Keratinocyte (primary cell): ENCODE measurements at regions not wholly inside any gene's neighbourhood (a gene's known extent, or its start where the extent isn't known, plus 50 kb on each side); places are given as distances from the start of the nearest gene placed in this dataset.

ENCODE experiments used
- DNase-seq: peaks from one replicate; pipeline ENCODE4 v3.0.0-alpha.2; 2011; ENCODE audit warnings: low read depth, missing footprints, low spot score
- FAIRE-seq: peaks from 2 replicates; lab custom pipeline; 2011; peaks lifted over from hg19 to GRCh38; lab: Jason Lieb, UNC
- H2AFZ ChIP-seq: 2 replicates; pipeline ENCODE4 v1.6.0; 2012; ENCODE audit warnings: low read length, control low read depth, inconsistent platforms; ENCODE audit not compliant: control insufficient read depth
- H3K27ac ChIP-seq: 2 replicates; pipeline ENCODE4 v1.5.1; 2011; ENCODE audit warnings: low read length; ENCODE audit not compliant: control insufficient read depth, insufficient read depth
- H3K27me3 ChIP-seq: 3 replicates; pipeline ENCODE4 v1.6.0; 2011; ENCODE audit warnings: low read length; ENCODE audit not compliant: control insufficient read depth, insufficient read depth; ENCODE audit errors: extremely low read depth
- H3K36me3 ChIP-seq, 2 experiments: 2 replicates in 1 of 2; 3 replicates in 1 of 2; pipeline ENCODE4 v1.5.1; 2011; ENCODE audit warnings: low read length in 2 of 2, mild to moderate bottlenecking in 1 of 2; ENCODE audit not compliant: control insufficient read depth in 2 of 2, insufficient read depth in 2 of 2; ENCODE audit errors: extremely low read depth in 1 of 2
- H3K4me1 ChIP-seq: 3 replicates; pipeline ENCODE4 v1.5.1; 2011; ENCODE audit warnings: low read length; ENCODE audit not compliant: control insufficient read depth, insufficient read depth; ENCODE audit errors: extremely low read depth
- H3K4me2 ChIP-seq: 3 replicates; pipeline ENCODE4 v1.6.0; 2011; ENCODE audit warnings: low read depth, low read length; ENCODE audit not compliant: control insufficient read depth, insufficient read depth; ENCODE audit errors: extremely low read depth
- H3K4me3 ChIP-seq, 3 experiments: fragments of 200-600 bp in 1 of 3; sonication (generic) in 1 of 3; 2 replicates in 2 of 3; 3 replicates in 1 of 3; pipeline ENCODE4 v1.5.1; 2011 to 2016; ENCODE audit warnings: low read length in 3 of 3, mild to moderate bottlenecking in 3 of 3, control low read depth in 2 of 3, inconsistent platforms in 1 of 3, low read depth in 1 of 3, mixed read lengths in 1 of 3, mixed run types in 1 of 3, moderate library complexity in 1 of 3; ENCODE audit not compliant: control insufficient read depth in 2 of 3, insufficient read depth in 2 of 3; ENCODE audit errors: extremely low read depth in 1 of 3
- H3K79me2 ChIP-seq: 2 replicates; pipeline ENCODE4 v1.6.0; 2012; ENCODE audit warnings: low read length; ENCODE audit not compliant: control insufficient read depth, insufficient read depth
- H3K9ac ChIP-seq: 3 replicates; pipeline ENCODE4 v1.6.0; 2011; ENCODE audit warnings: low read length; ENCODE audit not compliant: control insufficient read depth, insufficient read depth; ENCODE audit errors: extremely low read depth
- H3K9me1 ChIP-seq: 3 replicates; pipeline ENCODE4 v1.6.0; 2011; ENCODE audit warnings: low read length; ENCODE audit not compliant: control insufficient read depth, insufficient read depth; ENCODE audit errors: extremely low read depth
- H3K9me3 ChIP-seq: 2 replicates; pipeline ENCODE4 v1.5.1; 2012; ENCODE audit warnings: low read depth, low read length; ENCODE audit not compliant: control insufficient read depth
- H4K20me1 ChIP-seq: 3 replicates; pipeline ENCODE4 v1.6.0; 2011; ENCODE audit warnings: low read length; ENCODE audit not compliant: control insufficient read depth, insufficient read depth; ENCODE audit errors: extremely low read depth
- CTCF ChIP-seq, 3 experiments: IDR thresholded peaks in 1 of 3; conservative IDR thresholded peaks in 1 of 3; optimal IDR thresholded peaks in 1 of 3; 2 replicates in 2 of 3; 3 replicates in 1 of 3; pipeline versions ENCODE3 to v1.5.1; 2011; ENCODE audit warnings: low read length in 3 of 3, mild to moderate bottlenecking in 3 of 3, moderate library complexity in 2 of 3, control low read depth in 1 of 3, inconsistent platforms in 1 of 3; ENCODE audit not compliant: insufficient read depth in 2 of 3; ENCODE audit errors: extremely low read depth in 1 of 3
- EZH2 ChIP-seq: IDR thresholded peaks from one replicate; pipeline ENCODE4 v1.6.1; 2012; ENCODE audit warnings: inconsistent platforms, mild to moderate bottlenecking, low read length, moderate library complexity
- dilution Hi-C: fragments of 300-500 bp; cut with MboI; formaldehyde crosslinking; loops from one replicate; pipeline ENCODE4 v1.7.0; 2020; ENCODE audit warnings: low sequenced_read_pairs; ENCODE audit not compliant: extremely low pct_ligation_motif_present

DNA sequence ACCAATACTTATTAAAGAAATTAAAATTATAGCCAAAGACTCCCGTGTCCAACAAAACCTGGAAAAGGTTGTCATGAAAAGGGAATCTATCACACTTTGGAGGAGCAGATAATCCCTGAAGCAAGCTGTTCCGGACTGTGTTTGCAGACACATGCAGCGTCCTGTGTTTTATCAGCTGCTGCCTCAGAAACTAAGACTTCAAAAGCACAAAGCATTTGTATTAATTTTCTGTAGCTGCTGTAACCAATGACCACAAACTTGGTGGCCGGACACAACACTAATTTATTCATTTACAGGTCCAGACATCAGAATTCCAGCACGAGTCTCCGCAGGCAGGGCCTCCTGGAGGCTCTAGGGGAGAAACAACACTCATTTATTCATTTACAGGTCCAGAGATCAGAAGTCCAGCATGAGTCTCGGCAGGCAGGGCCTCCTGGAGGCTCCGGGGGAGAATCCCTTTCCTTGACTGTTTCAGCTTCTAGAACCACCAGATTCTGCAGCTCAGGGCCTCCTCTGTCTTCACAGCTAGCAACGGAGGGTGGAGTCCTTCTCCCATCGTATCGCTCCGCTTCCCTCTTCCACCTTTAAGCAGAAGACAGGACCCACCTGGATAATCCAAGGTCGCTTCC, 465.3 kb downstream of the BRD1 start:
- Histone ChIP-seq H3K79me2 (no peaks in the 10 kb centered on the region), H3K9me3 (peaks cover 7% of the 10 kb centered on the region), H3K9me1 (no peaks in the 10 kb centered on the region), H2AFZ (no peak overlapping the region), H4K20me1 (no peaks in the 10 kb centered on the region), H3K27me3 (no peaks in the 10 kb centered on the region), H3K36me3 (no peaks in the 10 kb centered on the region), H3K9ac (no peak overlapping the region), H3K4me1 (no peaks in the 10 kb centered on the region), H3K27ac (no peak overlapping the region), H3K4me3 (no peak overlapping the region), H3K4me2 (no peak overlapping the region)
- TF ChIP-seq EZH2 (no peak), CTCF (optimal IDR thresholded peaks at IDR 0.05 in 1 of 3, IDR thresholded peaks at IDR 0.05 in 1 of 3, conservative IDR thresholded peaks at IDR 0.05 in 1 of 3; ENCODE audit: extremely low read depth in 1 of 3, insufficient read depth in 2 of 3, low read length in 3 of 3) (no peak)
- DNase-seq (no peak), FAIRE-seq (no peak)
- dilution Hi-C loops, result no loop called here

DNA sequence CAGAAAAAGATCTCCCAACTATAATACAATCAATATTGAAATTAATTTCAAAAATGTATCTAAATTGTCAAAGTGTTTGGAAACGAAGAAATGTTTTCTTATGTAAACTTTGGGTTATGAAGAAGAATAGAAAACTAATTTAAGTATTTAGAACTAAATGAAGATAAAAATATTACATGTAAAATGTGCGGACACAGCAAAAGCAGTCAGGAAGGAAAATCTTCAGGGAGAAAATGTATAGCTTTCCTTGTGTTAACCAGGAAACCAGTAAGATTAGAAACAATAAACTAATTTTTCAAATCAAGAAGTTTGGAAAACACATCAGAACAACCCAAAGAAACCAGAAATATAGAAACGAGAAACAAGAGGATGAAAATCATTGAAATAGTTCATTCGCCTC, 466.5 kb downstream of the BRD1 start:
- no peak for FAIRE-seq
- dilution Hi-C loops, result no loop called here

More for the DNA sequence above, 466.5 kb downstream of the BRD1 start:
- Histone ChIP-seq H3K9me3 (peaks cover 5% of the 10 kb centered on the region), H3K79me2 (no peaks in the 10 kb centered on the region), H3K4me3 (no peak overlapping the region), H3K4me2 (no peak overlapping the region), H4K20me1 (no peaks in the 10 kb centered on the region), H3K4me1 (no peaks in the 10 kb centered on the region), H3K36me3 (no peaks in the 10 kb centered on the region), H2AFZ (no peak overlapping the region), H3K27ac (no peak overlapping the region), H3K27me3 (no peaks in the 10 kb centered on the region), H3K9me1 (no peaks in the 10 kb centered on the region), H3K9ac (no peak overlapping the region)
- TF ChIP-seq CTCF (optimal IDR thresholded peaks at IDR 0.05 in 1 of 3, IDR thresholded peaks at IDR 0.05 in 1 of 3, conservative IDR thresholded peaks at IDR 0.05 in 1 of 3; ENCODE audit: extremely low read depth in 1 of 3, insufficient read depth in 2 of 3, low read length in 3 of 3) (no peak), EZH2 (no peak)
- no peak for DNase-seq
